ENCODE measurements at regions not wholly inside any gene's neighbourhood (a gene's known extent, or its start where the extent isn't known, plus 50 kb on each side); places are given as distances from the start of the nearest gene placed in this dataset.

DNA sequence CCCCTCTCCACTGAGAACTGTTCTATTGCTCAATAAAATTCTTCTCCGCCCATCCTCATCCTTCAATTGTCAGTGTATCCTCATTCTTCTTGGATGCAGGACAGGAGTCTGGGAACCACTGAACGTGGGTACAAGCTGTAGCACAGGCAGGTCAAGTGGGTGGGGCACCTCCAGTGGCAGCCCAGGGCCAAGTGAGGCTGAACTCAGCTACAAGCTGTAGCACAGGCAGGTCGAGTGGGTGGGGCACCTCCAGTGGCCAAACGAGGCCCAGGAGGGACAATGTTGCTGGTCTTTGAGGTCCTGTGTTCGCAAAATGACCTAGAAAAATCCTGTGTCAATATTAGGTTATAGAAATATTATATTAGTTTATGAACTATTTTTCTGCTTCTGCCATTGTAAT, 352.0 kb downstream of the TMX3 start:
- TF ChIP-seq CTCF (IDR thresholded peaks at IDR 0.05), result no peak
- TF ChIP-seq, protein P1, sequence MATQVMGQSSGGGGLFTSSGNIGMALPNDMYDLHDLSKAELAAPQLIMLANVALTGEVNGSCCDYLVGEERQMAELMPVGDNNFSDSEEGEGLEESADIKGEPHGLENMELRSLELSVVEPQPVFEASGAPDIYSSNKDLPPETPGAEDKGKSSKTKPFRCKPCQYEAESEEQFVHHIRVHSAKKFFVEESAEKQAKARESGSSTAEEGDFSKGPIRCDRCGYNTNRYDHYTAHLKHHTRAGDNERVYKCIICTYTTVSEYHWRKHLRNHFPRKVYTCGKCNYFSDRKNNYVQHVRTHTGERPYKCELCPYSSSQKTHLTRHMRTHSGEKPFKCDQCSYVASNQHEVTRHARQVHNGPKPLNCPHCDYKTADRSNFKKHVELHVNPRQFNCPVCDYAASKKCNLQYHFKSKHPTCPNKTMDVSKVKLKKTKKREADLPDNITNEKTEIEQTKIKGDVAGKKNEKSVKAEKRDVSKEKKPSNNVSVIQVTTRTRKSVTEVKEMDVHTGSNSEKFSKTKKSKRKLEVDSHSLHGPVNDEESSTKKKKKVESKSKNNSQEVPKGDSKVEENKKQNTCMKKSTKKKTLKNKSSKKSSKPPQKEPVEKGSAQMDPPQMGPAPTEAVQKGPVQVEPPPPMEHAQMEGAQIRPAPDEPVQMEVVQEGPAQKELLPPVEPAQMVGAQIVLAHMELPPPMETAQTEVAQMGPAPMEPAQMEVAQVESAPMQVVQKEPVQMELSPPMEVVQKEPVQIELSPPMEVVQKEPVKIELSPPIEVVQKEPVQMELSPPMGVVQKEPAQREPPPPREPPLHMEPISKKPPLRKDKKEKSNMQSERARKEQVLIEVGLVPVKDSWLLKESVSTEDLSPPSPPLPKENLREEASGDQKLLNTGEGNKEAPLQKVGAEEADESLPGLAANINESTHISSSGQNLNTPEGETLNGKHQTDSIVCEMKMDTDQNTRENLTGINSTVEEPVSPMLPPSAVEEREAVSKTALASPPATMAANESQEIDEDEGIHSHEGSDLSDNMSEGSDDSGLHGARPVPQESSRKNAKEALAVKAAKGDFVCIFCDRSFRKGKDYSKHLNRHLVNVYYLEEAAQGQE (IDR thresholded peaks at IDR 0.05; ENCODE audit: insufficient read depth in 1 of 2, low read depth in 2 of 2, low read length in 1 of 2), result no peak
- TF ChIP-seq POLR2AphosphoS5 (IDR thresholded peaks at IDR 0.05; ENCODE audit: low read depth, low read length), result no peak
- no peak for TF ChIP-seq SIN3A (IDR thresholded peaks at IDR 0.05; ENCODE audit: borderline replicate concordance, insufficient read depth, low read depth, low read length)
- TF ChIP-seq TCF7L2 (IDR thresholded peaks at IDR 0.05; ENCODE audit: low read depth, low read length), result no peak
